ENCODE measurements at regions not wholly inside any gene's neighbourhood (a gene's known extent, or its start where the extent isn't known, plus 50 kb on each side); places are given as distances from the start of the nearest gene placed in this dataset.

DNA sequence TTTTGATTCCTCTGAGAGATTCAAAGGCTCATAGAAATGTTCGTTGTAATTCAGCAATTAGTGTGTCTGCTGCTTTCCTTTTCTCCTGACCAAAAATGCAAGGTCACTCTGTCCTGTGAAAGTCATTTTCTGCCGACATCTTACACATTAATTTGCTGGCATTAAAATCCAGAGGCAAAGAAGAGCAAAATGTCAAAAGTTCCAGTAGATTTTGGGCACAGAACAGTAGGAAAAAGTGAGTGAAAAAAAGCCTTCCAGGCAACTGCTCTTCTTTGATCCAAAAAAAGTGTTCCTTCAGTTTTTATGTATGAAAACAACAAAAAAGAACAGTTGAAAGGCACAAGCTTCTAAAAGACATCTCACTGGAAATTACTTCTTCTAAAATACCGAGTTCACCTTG lies 413.8 kb downstream of the FOXO1 start:
- TF ChIP-seq, protein P1, sequence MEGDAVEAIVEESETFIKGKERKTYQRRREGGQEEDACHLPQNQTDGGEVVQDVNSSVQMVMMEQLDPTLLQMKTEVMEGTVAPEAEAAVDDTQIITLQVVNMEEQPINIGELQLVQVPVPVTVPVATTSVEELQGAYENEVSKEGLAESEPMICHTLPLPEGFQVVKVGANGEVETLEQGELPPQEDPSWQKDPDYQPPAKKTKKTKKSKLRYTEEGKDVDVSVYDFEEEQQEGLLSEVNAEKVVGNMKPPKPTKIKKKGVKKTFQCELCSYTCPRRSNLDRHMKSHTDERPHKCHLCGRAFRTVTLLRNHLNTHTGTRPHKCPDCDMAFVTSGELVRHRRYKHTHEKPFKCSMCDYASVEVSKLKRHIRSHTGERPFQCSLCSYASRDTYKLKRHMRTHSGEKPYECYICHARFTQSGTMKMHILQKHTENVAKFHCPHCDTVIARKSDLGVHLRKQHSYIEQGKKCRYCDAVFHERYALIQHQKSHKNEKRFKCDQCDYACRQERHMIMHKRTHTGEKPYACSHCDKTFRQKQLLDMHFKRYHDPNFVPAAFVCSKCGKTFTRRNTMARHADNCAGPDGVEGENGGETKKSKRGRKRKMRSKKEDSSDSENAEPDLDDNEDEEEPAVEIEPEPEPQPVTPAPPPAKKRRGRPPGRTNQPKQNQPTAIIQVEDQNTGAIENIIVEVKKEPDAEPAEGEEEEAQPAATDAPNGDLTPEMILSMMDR (IDR thresholded peaks at IDR 0.05) = no peak
- no peak for TF ChIP-seq POLR2A (IDR thresholded peaks at IDR 0.05)

Data from Peyer's patch (tissue), 4 donors.